ENCODE measurements at regions not wholly inside any gene's neighbourhood (a gene's known extent, or its start where the extent isn't known, plus 50 kb on each side); places are given as distances from the start of the nearest gene placed in this dataset.
"Not testable (repeated sequence)": the region's sequence is repeated elsewhere in the genome, so short reads cannot be mapped to it uniquely, and the experiment has no call there.

DNA sequence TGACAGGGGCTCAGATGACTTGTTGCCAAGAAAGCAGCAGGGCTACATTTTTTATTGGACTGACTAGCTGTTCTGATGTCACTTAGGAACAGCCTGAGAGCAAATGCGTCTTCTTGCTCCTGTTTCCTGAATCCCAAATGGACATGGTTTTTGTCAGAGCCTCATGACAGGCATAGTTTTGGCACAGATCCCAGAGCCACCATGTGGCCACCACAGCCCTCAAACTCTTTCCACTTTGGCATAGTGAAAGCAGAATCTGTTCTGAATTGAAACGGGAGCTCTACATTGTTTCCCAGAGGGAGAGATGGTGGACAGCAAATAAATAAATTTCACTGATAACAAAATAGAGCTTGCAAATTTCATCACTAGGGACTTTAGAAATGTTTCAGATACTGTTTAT lies 222.2 kb downstream of the C11orf87 start:
- Histone ChIP-seq H3K4me3 (no peak overlapping the region), H4K20me1 (no peaks in the 10 kb centered on the region), H3K36me3 (no peaks in the 10 kb centered on the region), H3K27ac (no peak overlapping the region), H3K4me1 (no peaks in the 10 kb centered on the region), H3K9me3 (replicated peaks in 1 of 11) (no peaks in the 10 kb centered on the region), H3K4me2 (no peak overlapping the region), H3K9ac (no peak overlapping the region), H3K27me3 (no peaks in the 10 kb centered on the region)
- no peak for TF ChIP-seq Cebpa-rat (IDR thresholded peaks at IDR 0.05)

GRCh38 chr11:109648804-109649203 lies 226.8 kb downstream of the C11orf87 start:
- Histone ChIP-seq H3K9ac (no peak overlapping the region), H3K9me3 (replicated peaks in 1 of 11) (no peaks in the 10 kb centered on the region), H3K4me2 (no peak overlapping the region), H3K27ac (no peak overlapping the region), H3K4me3 (no peak overlapping the region), H3K36me3 (no peaks in the 10 kb centered on the region), H4K20me1 (no peaks in the 10 kb centered on the region), H3K27me3 (no peaks in the 10 kb centered on the region), H3K4me1 (no peaks in the 10 kb centered on the region)
- no peak for TF ChIP-seq Cebpa-rat (IDR thresholded peaks at IDR 0.05)

DNA sequence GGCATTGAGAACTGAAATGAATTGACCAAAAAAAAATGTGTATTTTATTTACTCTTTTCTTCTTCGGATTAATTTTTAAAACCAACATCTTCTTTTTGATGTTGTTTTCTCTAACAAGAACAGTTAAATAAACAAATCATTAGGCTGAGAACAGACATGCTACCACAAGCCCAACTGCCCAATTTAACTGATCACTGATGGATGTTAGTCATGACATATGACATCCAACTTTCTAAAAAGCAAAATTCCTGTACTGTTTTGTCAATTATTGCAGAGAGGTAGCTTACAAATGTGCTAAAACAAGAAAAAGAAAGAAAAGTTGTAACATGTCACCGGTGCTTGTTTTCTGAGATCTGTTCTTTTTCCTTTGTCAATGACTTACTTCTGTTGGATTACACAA lies 232.1 kb downstream of the C11orf87 start:
- Histone ChIP-seq H3K27me3 (no peaks in the 10 kb centered on the region), H3K36me3 (no peaks in the 10 kb centered on the region), H3K4me1 (no peaks in the 10 kb centered on the region), H4K20me1 (no peaks in the 10 kb centered on the region), H3K9me3 (replicated peaks in 1 of 11) (no peaks in the 10 kb centered on the region), H3K4me2 (no peak overlapping the region), H3K27ac (no peak overlapping the region), H3K4me3 (no peak overlapping the region), H3K9ac (no peak overlapping the region)
- no peak for TF ChIP-seq Cebpa-rat (IDR thresholded peaks at IDR 0.05)

GRCh38 chr11:109658190-109658589 lies 236.2 kb downstream of the C11orf87 start:
- H3K36me3 ChIP-seq, result no peaks in the 10 kb centered on the region
- H3K9me3 ChIP-seq (replicated peaks in 1 of 11), result no peaks in the 10 kb centered on the region
- TF ChIP-seq Cebpa-rat (IDR thresholded peaks at IDR 0.05), result no peak
- no peak overlapping the region for H3K27ac ChIP-seq
- H3K4me3 ChIP-seq, result no peak overlapping the region
- H3K9ac ChIP-seq, result no peak overlapping the region
- no peaks in the 10 kb centered on the region for H4K20me1 ChIP-seq
- H3K27me3 ChIP-seq, result no peaks in the 10 kb centered on the region
- H3K4me1 ChIP-seq, result no peaks in the 10 kb centered on the region
- H3K4me2 ChIP-seq, result no peak overlapping the region

GRCh38 chr11:109667719-109668118 lies 245.7 kb downstream of the C11orf87 start:
- Histone ChIP-seq H3K9me3 (replicated peaks in 1 of 11) (peaks cover 0 to 17% (median 4%) of the 10 kb centered on the region in 11 experiments; a peak in 8 of 22 replicates), H3K27ac (no peak overlapping the region), H3K27me3 (no peaks in the 10 kb centered on the region), H3K4me2 (no peak overlapping the region), H3K9ac (no peak overlapping the region), H3K36me3 (no peaks in the 10 kb centered on the region), H3K4me3 (no peak overlapping the region), H3K4me1 (no peaks in the 10 kb centered on the region), H4K20me1 (no peaks in the 10 kb centered on the region)
- TF ChIP-seq Cebpa-rat (IDR thresholded peaks at IDR 0.05), result no peak

- no peaks in the 10 kb centered on the region for H3K4me1 ChIP-seq
- H4K20me1 ChIP-seq, result no peaks in the 10 kb centered on the region
- no peak for TF ChIP-seq Cebpa-rat (IDR thresholded peaks at IDR 0.05)
- no peak overlapping the region for H3K4me3 ChIP-seq
- no peak overlapping the region for H3K9ac ChIP-seq
- H3K27ac ChIP-seq, result no peak overlapping the region
- no peaks in the 10 kb centered on the region for H3K27me3 ChIP-seq
- no peaks in the 10 kb centered on the region for H3K36me3 ChIP-seq
- peaks cover 0 to 17% (median 4%) of the 10 kb centered on the region in 11 experiments; a peak in 8 of 22 replicates for H3K9me3 ChIP-seq (replicated peaks in 1 of 11)
- H3K4me2 ChIP-seq, result no peak overlapping the region
Measured at GRCh38 chr11:109668973-109669634, 247.1 kb downstream of the C11orf87 start.

DNA sequence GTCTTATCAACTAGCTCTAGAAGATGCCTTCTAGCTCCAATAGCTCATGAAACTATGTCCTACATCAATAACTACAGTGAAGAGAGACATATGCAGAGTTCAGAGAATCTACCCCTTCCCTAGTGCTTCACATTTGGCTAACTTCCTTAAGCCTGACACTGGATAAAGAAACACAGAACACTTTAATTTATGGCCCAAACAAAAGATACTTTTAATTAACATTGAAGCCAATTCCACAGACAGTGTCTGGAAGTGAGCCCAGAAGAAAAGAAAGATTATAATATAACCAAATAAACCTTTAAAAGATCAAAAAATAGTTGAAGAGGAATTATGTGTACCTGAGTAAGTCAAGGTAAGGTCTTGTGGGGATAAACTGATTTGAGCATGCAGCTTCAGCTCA lies 255.2 kb downstream of the C11orf87 start:
- Histone ChIP-seq H3K9ac (no peak overlapping the region), H3K36me3 (no peaks in the 10 kb centered on the region), H3K4me1 (no peaks in the 10 kb centered on the region), H3K27me3 (no peaks in the 10 kb centered on the region), H3K4me3 (no peak overlapping the region), H3K27ac (no peak overlapping the region), H3K4me2 (no peak overlapping the region), H4K20me1 (no peaks in the 10 kb centered on the region), H3K9me3 (replicated peaks in 1 of 11) (no peaks in the 10 kb centered on the region)
- TF ChIP-seq Cebpa-rat (IDR thresholded peaks at IDR 0.05), result no peak

- Histone ChIP-seq H4K20me1 (no peaks in the 10 kb centered on the region), H3K36me3 (no peaks in the 10 kb centered on the region), H3K4me3 (no peak overlapping the region), H3K9me3 (replicated peaks in 1 of 11) (no peaks in the 10 kb centered on the region), H3K27me3 (no peaks in the 10 kb centered on the region), H3K4me2 (no peak overlapping the region), H3K27ac (no peak overlapping the region), H3K4me1 (no peaks in the 10 kb centered on the region), H3K9ac (no peak overlapping the region)
- no peak for TF ChIP-seq Cebpa-rat (IDR thresholded peaks at IDR 0.05)
Measured at GRCh38 chr11:109677876-109678275, 255.9 kb downstream of the C11orf87 start.

DNA sequence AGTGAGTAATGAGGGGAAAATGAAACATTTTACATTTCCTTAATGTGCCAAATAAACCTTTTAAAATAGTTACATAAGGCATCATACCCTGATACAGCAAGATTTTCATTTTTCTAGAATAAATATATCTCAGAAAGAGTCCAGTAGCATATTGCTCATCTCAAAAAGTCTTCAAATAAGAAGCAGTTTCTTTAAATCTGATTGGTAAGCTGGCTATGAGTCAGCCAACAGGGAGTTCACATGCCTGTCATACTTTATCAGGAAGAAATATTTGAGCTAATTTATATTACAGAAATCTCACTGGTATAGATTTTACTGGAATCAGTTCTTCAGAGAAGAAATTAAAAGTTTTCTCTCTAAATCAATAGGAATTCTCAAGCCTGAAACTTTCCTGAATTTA lies 258.1 kb downstream of the C11orf87 start:
- Histone ChIP-seq H3K36me3 (no peaks in the 10 kb centered on the region), H4K20me1 (no peaks in the 10 kb centered on the region), H3K4me3 (no peak overlapping the region), H3K9me3 (replicated peaks in 1 of 11) (no peaks in the 10 kb centered on the region), H3K9ac (no peak overlapping the region), H3K4me1 (no peaks in the 10 kb centered on the region), H3K27ac (no peak overlapping the region), H3K4me2 (no peak overlapping the region), H3K27me3 (no peaks in the 10 kb centered on the region)
- TF ChIP-seq Cebpa-rat (IDR thresholded peaks at IDR 0.05), result no peak

DNA sequence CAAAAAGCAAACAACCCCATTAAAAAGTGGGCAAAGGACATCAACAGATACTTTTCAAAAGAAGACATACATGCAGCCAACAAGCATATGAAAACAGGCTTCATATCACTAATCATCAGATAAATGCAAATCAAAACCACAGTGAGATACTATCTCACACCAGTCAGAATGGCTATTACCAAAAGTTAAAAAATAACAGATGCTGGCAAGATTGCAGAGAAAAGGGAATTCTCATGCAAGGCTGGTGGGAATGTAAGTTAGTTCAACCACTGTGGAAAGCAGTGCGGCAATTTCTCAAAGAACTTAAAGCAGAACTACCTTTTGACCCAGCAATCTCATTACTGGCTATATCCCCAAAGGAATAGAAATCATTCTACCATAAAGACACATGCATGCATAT lies 260.8 kb downstream of the C11orf87 start:
- not testable (repeated sequence) for H3K9me3 ChIP-seq (replicated peaks in 1 of 11); H3K4me3 ChIP-seq; H3K27ac ChIP-seq; H3K9ac ChIP-seq; H3K4me2 ChIP-seq; H3K27me3 ChIP-seq; H3K4me1 ChIP-seq; H3K36me3 ChIP-seq; H4K20me1 ChIP-seq
